PC-3 (cell line): ENCODE measurements at regions not wholly inside any gene's neighbourhood (a gene's known extent, or its start where the extent isn't known, plus 50 kb on each side); places are given as distances from the start of the nearest gene placed in this dataset.

Experiments used
- ATAC-seq: fragments of 200-7000 bp; cut with Tn5 transposase; 2 replicates; pipeline ENCODE4 v1.9.1; 2020; ENCODE audit warnings: mild to moderate bottlenecking, moderate library complexity
- BruUV-seq: library from RNA; stranded (reverse); fragments of 400-500 nt; replicated peaks from 2 replicates; lab custom pipeline; 2021; lab: Mats Ljungman, UMichigan
- CTCF ChIA-PET: fragments of 300-600 bp; sonication (Branson Sonifier 250); formaldehyde crosslinking; loops from one replicate; lab custom pipeline; 2022; ENCODE audit warnings: antibody characterized with exemption; lab: Charles Lee
- POLR2A ChIA-PET: fragments of 300-600 bp; sonication (Branson Sonifier 250); formaldehyde crosslinking; loops from one replicate; lab custom pipeline; 2022; ENCODE audit warnings: antibody characterized with exemption; ENCODE audit not compliant: unreplicated experiment; lab: Charles Lee
- DNase-seq: peaks from one replicate; pipeline ENCODE4 v3.0.0-alpha.2; 2015
- H2AFZ ChIP-seq: fragments of 300-600 bp; sonication (generic); 2 replicates; pipeline ENCODE4 v1.6.0; 2016; ENCODE audit warnings: antibody characterized with exemption, low read length
- H3F3A ChIP-seq: fragments of 300-600 bp; sonication (generic); one replicate; pipeline ENCODE4 v1.6.0; 2017; ENCODE audit warnings: antibody characterized with exemption, low read length, control low read depth, mild to moderate bottlenecking; ENCODE audit not compliant: unreplicated experiment
- H3K27ac ChIP-seq: fragments of 300-600 bp; sonication (generic); 2 replicates; pipeline ENCODE4 v1.5.1; 2016; ENCODE audit warnings: mild to moderate bottlenecking, low read length
- H3K27me3 ChIP-seq: fragments of 300-600 bp; sonication (generic); 2 replicates; pipeline ENCODE4 v1.6.1; 2016; ENCODE audit warnings: low read length, mixed read lengths
- H3K36me3 ChIP-seq: fragments of 300-600 bp; sonication (generic); 2 replicates; pipeline ENCODE4 v1.6.1; 2016; ENCODE audit warnings: low read depth, mixed run types, low read length, mixed read lengths
- H3K4me1 ChIP-seq: fragments of 300-600 bp; sonication (generic); 2 replicates; pipeline ENCODE4 v1.5.1; 2016; ENCODE audit warnings: low read length; ENCODE audit not compliant: insufficient read depth
- H3K4me2 ChIP-seq: fragments of 300-600 bp; sonication (generic); 2 replicates; pipeline ENCODE4 v1.6.0; 2016; ENCODE audit warnings: low read length
- H3K4me3 ChIP-seq: fragments of 300-600 bp; sonication (generic); 2 replicates; pipeline ENCODE4 v1.5.1; 2016; ENCODE audit warnings: mild to moderate bottlenecking, low read length, mixed read lengths
- H3K79me2 ChIP-seq: fragments of 300-600 bp; sonication (generic); 2 replicates; pipeline ENCODE4 v1.6.1; 2017; ENCODE audit warnings: low read length, mixed read lengths
- H3K9ac ChIP-seq: fragments of 300-600 bp; sonication (generic); 2 replicates; pipeline ENCODE4 v1.6.0; 2016; ENCODE audit warnings: mild to moderate bottlenecking, low read length
- H3K9me2 ChIP-seq: fragments of 300-600 bp; sonication (generic); replicated peaks from 2 replicates; pipeline ENCODE4 v1.6.1; 2016; ENCODE audit warnings: mixed run types, low read length, mixed read lengths
- H3K9me3 ChIP-seq: fragments of 300-600 bp; sonication (generic); 2 replicates; pipeline ENCODE4 v1.6.1; 2016; ENCODE audit warnings: low read length, mixed read lengths
- H4K20me1 ChIP-seq: fragments of 300-600 bp; sonication (generic); 2 replicates; pipeline ENCODE4 v1.6.1; 2016; ENCODE audit warnings: low read length, mixed read lengths
- EZH2 ChIP-seq: fragments of 300-600 bp; sonication (generic); IDR thresholded peaks from one replicate; pipeline ENCODE4 v1.6.1; 2017; ENCODE audit warnings: antibody characterized with exemption, mild to moderate bottlenecking, low read length; ENCODE audit not compliant: unreplicated experiment
- EZH2phosphoT487 ChIP-seq: fragments of 300-600 bp; sonication (generic); IDR thresholded peaks from 2 replicates; pipeline ENCODE4 v1.6.1; 2018; ENCODE audit warnings: mild to moderate bottlenecking, antibody characterized with exemption, low read length, borderline replicate concordance
- intact Hi-C: fragments of 100-400 bp; cut with micrococcal nuclease; formaldehyde crosslinking; loops from 2 replicates; pipeline ENCODE4 v1.9.0; 2023
- TF ChIP-seq, protein P1 (sequence below): fragments of 300-600 bp; sonication (generic); conservative IDR thresholded peaks from 2 replicates; pipeline ENCODE4 v1.5.1; 2017; ENCODE audit warnings: antibody characterized with exemption, low read depth, mild to moderate bottlenecking, low read length

DNA sequence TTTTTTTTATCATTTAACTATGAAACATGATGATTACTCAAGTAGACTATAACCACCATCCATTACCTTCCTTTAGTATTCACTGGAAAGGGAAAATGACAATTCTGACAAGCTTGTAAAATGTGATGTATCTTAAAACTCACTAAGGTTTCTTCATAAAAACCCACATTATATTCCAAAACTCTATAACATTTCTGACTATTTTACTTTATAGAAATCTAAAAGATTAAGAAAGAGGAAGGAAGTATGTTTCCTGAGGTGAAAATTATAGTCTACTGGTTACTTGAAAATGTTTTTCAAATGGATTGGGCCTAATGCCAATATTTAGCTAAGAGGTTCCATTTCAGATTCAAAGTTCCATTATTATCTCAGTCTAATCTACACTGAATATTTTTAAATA lies 1982.2 kb upstream of the C9orf72 start:
- no TSS peak for BruUV-seq
- ChIA-PET CTCF (interaction anchor here (0.6 kb wide), 1 partner anchor 70 kb away, joined by 3 read pairs; no protein-coding TSS in a partner anchor), POLR2A (interaction anchor here (0.7 kb wide), 1 partner anchor 85 kb away, joined by 3 read pairs; no protein-coding TSS in a partner anchor)

DNA sequence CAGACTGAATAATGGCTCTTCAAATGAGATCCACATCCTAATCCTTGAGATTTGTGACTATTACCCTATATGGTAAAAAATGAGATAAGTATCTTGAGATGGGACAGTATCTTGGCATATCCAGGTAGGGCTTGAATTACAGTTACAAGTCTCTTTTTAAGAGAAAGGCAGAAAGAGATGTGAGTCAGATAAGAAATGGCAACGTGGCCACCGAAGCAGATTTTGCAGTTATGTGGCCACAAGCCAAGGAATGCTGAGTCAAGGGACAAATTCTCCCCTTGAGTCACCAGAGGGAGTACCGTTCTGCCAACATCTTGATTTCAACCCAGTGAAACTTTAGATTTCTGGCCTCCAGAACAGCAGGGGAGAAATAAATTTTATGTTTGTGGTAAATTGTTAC lies 1983.0 kb upstream of the C9orf72 start:
- H3K9me2 ChIP-seq, result no peaks in the 10 kb centered on the region
- H3K9me3 ChIP-seq, result no peaks in the 10 kb centered on the region
- H4K20me1 ChIP-seq, result no peaks in the 10 kb centered on the region
- H3K4me2 ChIP-seq, result no peak overlapping the region
- H2AFZ ChIP-seq, result no peak overlapping the region
- peaks cover 11% of the 10 kb centered on the region for H3K4me1 ChIP-seq
- H3F3A ChIP-seq, result no peaks in the 10 kb centered on the region
- ChIA-PET CTCF (no interaction called here), POLR2A (no interaction called here)
- no peak overlapping the region for H3K4me3 ChIP-seq
- intact Hi-C loops, result no loop called here
- no peaks in the 10 kb centered on the region for H3K36me3 ChIP-seq
- no TSS peak for BruUV-seq
- TF ChIP-seq EZH2phosphoT487 (no peak), EZH2 (no peak)
- TF ChIP-seq, protein P1, sequence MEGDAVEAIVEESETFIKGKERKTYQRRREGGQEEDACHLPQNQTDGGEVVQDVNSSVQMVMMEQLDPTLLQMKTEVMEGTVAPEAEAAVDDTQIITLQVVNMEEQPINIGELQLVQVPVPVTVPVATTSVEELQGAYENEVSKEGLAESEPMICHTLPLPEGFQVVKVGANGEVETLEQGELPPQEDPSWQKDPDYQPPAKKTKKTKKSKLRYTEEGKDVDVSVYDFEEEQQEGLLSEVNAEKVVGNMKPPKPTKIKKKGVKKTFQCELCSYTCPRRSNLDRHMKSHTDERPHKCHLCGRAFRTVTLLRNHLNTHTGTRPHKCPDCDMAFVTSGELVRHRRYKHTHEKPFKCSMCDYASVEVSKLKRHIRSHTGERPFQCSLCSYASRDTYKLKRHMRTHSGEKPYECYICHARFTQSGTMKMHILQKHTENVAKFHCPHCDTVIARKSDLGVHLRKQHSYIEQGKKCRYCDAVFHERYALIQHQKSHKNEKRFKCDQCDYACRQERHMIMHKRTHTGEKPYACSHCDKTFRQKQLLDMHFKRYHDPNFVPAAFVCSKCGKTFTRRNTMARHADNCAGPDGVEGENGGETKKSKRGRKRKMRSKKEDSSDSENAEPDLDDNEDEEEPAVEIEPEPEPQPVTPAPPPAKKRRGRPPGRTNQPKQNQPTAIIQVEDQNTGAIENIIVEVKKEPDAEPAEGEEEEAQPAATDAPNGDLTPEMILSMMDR, result no peak
- no peak overlapping the region for H3K9ac ChIP-seq
- peak; percentile 80 for ATAC-seq
- H3K27me3 ChIP-seq, result no peaks in the 10 kb centered on the region
- no peaks in the 10 kb centered on the region for H3K79me2 ChIP-seq
- peak; percentile 91 for DNase-seq
- peak overlapping the region; percentile 8; the same call in 1 of the 2 replicates for H3K27ac ChIP-seq

More for the DNA sequence above, 1982.2 kb upstream of the C9orf72 start:
- Histone ChIP-seq H3K9ac (no peak overlapping the region), H3K4me3 (no peak overlapping the region), H3K27me3 (no peaks in the 10 kb centered on the region), H3K79me2 (no peaks in the 10 kb centered on the region), H3K4me1 (peaks cover 11% of the 10 kb centered on the region), H3K9me2 (no peaks in the 10 kb centered on the region), H3K4me2 (no peak overlapping the region), H3K36me3 (no peaks in the 10 kb centered on the region), H3K27ac (no peak overlapping the region), H2AFZ (no peak overlapping the region), H3K9me3 (no peaks in the 10 kb centered on the region), H4K20me1 (no peaks in the 10 kb centered on the region), H3F3A (no peaks in the 10 kb centered on the region)
- intact Hi-C loops, result no loop called here
- ATAC-seq, result no peak
- DNase-seq, result no peak
- TF ChIP-seq, protein P1, result no peak
- TF ChIP-seq EZH2phosphoT487 (no peak), EZH2 (no peak)

DNA sequence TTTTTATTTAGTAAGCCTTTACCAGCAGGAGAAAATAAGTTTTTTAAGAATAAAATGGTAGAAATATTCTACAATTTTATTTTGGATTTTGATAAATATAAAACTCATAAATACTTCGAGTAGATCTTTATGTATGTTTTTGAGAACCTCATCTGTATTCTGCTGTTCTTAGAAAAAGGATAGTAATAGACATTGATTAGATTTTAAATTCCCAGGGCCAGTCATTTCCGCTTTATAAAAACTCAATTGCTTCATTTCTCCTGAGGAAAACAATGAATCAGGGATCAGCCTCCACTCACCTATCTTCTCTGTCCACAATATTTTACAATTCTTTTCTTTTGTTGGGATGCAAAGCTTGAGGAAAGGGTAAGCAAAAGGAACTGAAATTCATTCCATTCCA lies 1983.5 kb upstream of the C9orf72 start:
- Histone ChIP-seq H3K4me2 (no peak overlapping the region), H3K4me1 (peaks cover 11% of the 10 kb centered on the region), H3K79me2 (no peaks in the 10 kb centered on the region), H3K9ac (no peak overlapping the region), H3K4me3 (no peak overlapping the region), H3K36me3 (no peaks in the 10 kb centered on the region), H3F3A (no peaks in the 10 kb centered on the region), H4K20me1 (no peaks in the 10 kb centered on the region), H3K27me3 (no peaks in the 10 kb centered on the region), H3K9me2 (no peaks in the 10 kb centered on the region), H3K9me3 (no peaks in the 10 kb centered on the region), H2AFZ (no peak overlapping the region), H3K27ac (peak overlapping the region; percentile 8; the same call in 1 of the 2 replicates)
- POLR2A ChIA-PET, result no interaction called here
- intact Hi-C loops, result no loop called here
- no TSS peak for BruUV-seq
- DNase-seq (no peak), ATAC-seq (no peak)
- TF ChIP-seq EZH2, result no peak
- TF ChIP-seq, protein P1, result no peak
- TF ChIP-seq EZH2phosphoT487, result no peak
- CTCF ChIA-PET, result no interaction called here
